SJCRH30 (cell line): ENCODE measurements at regions not wholly inside any gene's neighbourhood (a gene's known extent, or its start where the extent isn't known, plus 50 kb on each side); places are given as distances from the start of the nearest gene placed in this dataset.
"Not testable (repeated sequence)": the region's sequence is repeated elsewhere in the genome, so short reads cannot be mapped to it uniquely, and the experiment has no call there.

Experiments used
- DNase-seq, 2 experiments: peaks; one replicate each; pipeline ENCODE4 v3.0.0-alpha.2; 2015 to 2020
- H3K27ac ChIP-seq: fragments of 250-450 bp; sonication (Bioruptor Pico); 2 replicates; pipeline ENCODE4 v1.5.1; 2020; ENCODE audit warnings: mild to moderate bottlenecking, moderate library complexity
- H3K27me3 ChIP-seq: fragments of 250-450 bp; sonication (Bioruptor Pico); 2 replicates; pipeline ENCODE4 v1.5.1; 2020; ENCODE audit warnings: mild to moderate bottlenecking, moderate library complexity
- H3K36me3 ChIP-seq: fragments of 250-450 bp; sonication (Bioruptor Pico); 2 replicates; pipeline ENCODE4 v1.5.1; 2020; ENCODE audit warnings: mild to moderate bottlenecking, moderate library complexity
- H3K4me1 ChIP-seq: fragments of 250-450 bp; sonication (Bioruptor Pico); 2 replicates; pipeline ENCODE4 v1.5.1; 2020; ENCODE audit warnings: mild to moderate bottlenecking, moderate library complexity
- H3K4me3 ChIP-seq: fragments of 250-450 bp; sonication (Bioruptor Pico); 2 replicates; pipeline ENCODE4 v1.5.1; 2020; ENCODE audit warnings: mild to moderate bottlenecking, moderate library complexity
- H3K9me3 ChIP-seq: fragments of 250-450 bp; sonication (Bioruptor Pico); replicated peaks from 2 replicates; pipeline ENCODE4 v1.5.1; 2020; ENCODE audit warnings: mild to moderate bottlenecking, moderate library complexity

GRCh38 chr9:124084087-124084486, 72.5 kb downstream of the LHX2 start:
- Histone ChIP-seq H3K27me3 (no peaks in the 10 kb centered on the region), H3K27ac (no peak overlapping the region), H3K4me3 (no peak overlapping the region), H3K36me3 (no peaks in the 10 kb centered on the region), H3K9me3 (peaks cover 8% of the 10 kb centered on the region; the same call in 1 of the 2 replicates), H3K4me1 (peaks cover 8% of the 10 kb centered on the region)
- peak in 1 of 2 experiments; percentile 21 for DNase-seq

GRCh38 chr9:124087226-124087625, 75.7 kb downstream of the LHX2 start:
- peaks cover 8% of the 10 kb centered on the region; the same call in 1 of the 2 replicates for H3K9me3 ChIP-seq
- no peaks in the 10 kb centered on the region for H3K36me3 ChIP-seq
- H3K4me3 ChIP-seq: no peak overlapping the region
- peaks cover 2% of the 10 kb centered on the region; the same call in 1 of the 2 replicates for H3K4me1 ChIP-seq
- no peaks in the 10 kb centered on the region for H3K27me3 ChIP-seq
- no peak overlapping the region for H3K27ac ChIP-seq
- no peak for DNase-seq

- H3K27ac ChIP-seq: no peak overlapping the region
Observed at GRCh38 chr9:124088476-124088837, 76.9 kb downstream of the LHX2 start.

GRCh38 chr9:124089631-124090488, 78.3 kb downstream of the LHX2 start:
- not testable (repeated sequence) for DNase-seq, H3K27me3 ChIP-seq, H3K4me1 ChIP-seq, H3K27ac ChIP-seq, H3K9me3 ChIP-seq, H3K36me3 ChIP-seq, H3K4me3 ChIP-seq

More at GRCh38 chr9:124088476-124088837, 76.9 kb downstream of the LHX2 start:
- Histone ChIP-seq H3K9me3 (peaks cover 8% of the 10 kb centered on the region; the same call in 1 of the 2 replicates), H3K4me1 (peaks cover 2% of the 10 kb centered on the region; the same call in 1 of the 2 replicates), H3K36me3 (no peaks in the 10 kb centered on the region), H3K27me3 (no peaks in the 10 kb centered on the region), H3K4me3 (peak overlapping the region; percentile 48)
- DNase-seq: peak; percentile 51 to 64

GRCh38 chr9:124098141-124098905, 86.8 kb downstream of the LHX2 start:
- Histone ChIP-seq H3K4me3 (no peak overlapping the region), H3K9me3 (no peaks in the 10 kb centered on the region), H3K27ac (no peak overlapping the region; the same call in 1 of the 2 replicates), H3K27me3 (0 out of 2 replicates have a peak, but pooled peaks cover 3% of the 10 kb centered on the region), H3K4me1 (peaks cover 13% of the 10 kb centered on the region), H3K36me3 (no peaks in the 10 kb centered on the region)
- peak; percentile 56 to 67 for DNase-seq

GRCh38 chr9:124099860-124100259, 88.3 kb downstream of the LHX2 start:
- no peaks in the 10 kb centered on the region for H3K9me3 ChIP-seq
- no peak overlapping the region for H3K4me3 ChIP-seq
- 0 out of 2 replicates have a peak, but pooled peaks cover 3% of the 10 kb centered on the region for H3K27me3 ChIP-seq
- no peaks in the 10 kb centered on the region for H3K36me3 ChIP-seq
- H3K27ac ChIP-seq: no peak overlapping the region
- peaks cover 13% of the 10 kb centered on the region for H3K4me1 ChIP-seq
- no peak for DNase-seq

- 0 out of 2 replicates have a peak, but pooled peaks cover 3% of the 10 kb centered on the region for H3K27me3 ChIP-seq
- DNase-seq: no peak
- no peaks in the 10 kb centered on the region for H3K9me3 ChIP-seq
- no peak overlapping the region for H3K27ac ChIP-seq
- no peaks in the 10 kb centered on the region for H3K36me3 ChIP-seq
- peaks cover 13% of the 10 kb centered on the region for H3K4me1 ChIP-seq
- H3K4me3 ChIP-seq: no peak overlapping the region
Observed at GRCh38 chr9:124101215-124101968, 89.8 kb downstream of the LHX2 start.

GRCh38 chr9:124101969-124102345, 90.4 kb downstream of the LHX2 start:
- no peak overlapping the region for H3K4me3 ChIP-seq
- DNase-seq: no peak
- H3K27me3 ChIP-seq: 0 out of 2 replicates have a peak, but pooled peaks cover 3% of the 10 kb centered on the region

GRCh38 chr9:124102363-124102762, 90.8 kb downstream of the LHX2 start:
- Histone ChIP-seq H3K27me3 (0 out of 2 replicates have a peak, but pooled peaks cover 3% of the 10 kb centered on the region), H3K27ac (no peak overlapping the region), H3K4me1 (peaks cover 13% of the 10 kb centered on the region), H3K9me3 (no peaks in the 10 kb centered on the region), H3K4me3 (no peak overlapping the region), H3K36me3 (no peaks in the 10 kb centered on the region)
- DNase-seq: no peak

More at GRCh38 chr9:124101969-124102345, 90.4 kb downstream of the LHX2 start:
- H3K4me1 ChIP-seq: peaks cover 13% of the 10 kb centered on the region
- H3K36me3 ChIP-seq: no peaks in the 10 kb centered on the region
- no peaks in the 10 kb centered on the region for H3K9me3 ChIP-seq
- no peak overlapping the region for H3K27ac ChIP-seq

GRCh38 chr9:124105266-124105665, 93.7 kb downstream of the LHX2 start:
- Histone ChIP-seq H3K27me3 (0 out of 2 replicates have a peak, but pooled peaks cover 3% of the 10 kb centered on the region), H3K9me3 (no peaks in the 10 kb centered on the region), H3K36me3 (no peaks in the 10 kb centered on the region), H3K27ac (no peak overlapping the region), H3K4me3 (no peak overlapping the region), H3K4me1 (0 out of 2 replicates have a peak, but pooled peaks cover 4% of the 10 kb centered on the region)
- no peak for DNase-seq

- peak; percentile 61 for DNase-seq
- Histone ChIP-seq H3K27me3 (no peaks in the 10 kb centered on the region), H3K4me1 (0 out of 2 replicates have a peak, but pooled peaks cover 4% of the 10 kb centered on the region), H3K36me3 (no peaks in the 10 kb centered on the region), H3K4me3 (no peak overlapping the region), H3K9me3 (no peaks in the 10 kb centered on the region), H3K27ac (no peak overlapping the region)
Observed at GRCh38 chr9:124108216-124108615, 96.6 kb downstream of the LHX2 start.

- DNase-seq: peak; percentile 79 to 89
- H3K9me3 ChIP-seq: no peaks in the 10 kb centered on the region
- H3K4me3 ChIP-seq: no peak overlapping the region
- 0 out of 2 replicates have a peak, but pooled peaks cover 4% of the 10 kb centered on the region for H3K4me1 ChIP-seq
- no peaks in the 10 kb centered on the region for H3K36me3 ChIP-seq
- no peak overlapping the region for H3K27ac ChIP-seq
- no peaks in the 10 kb centered on the region for H3K27me3 ChIP-seq
Observed at GRCh38 chr9:124110307-124110915, 98.8 kb downstream of the LHX2 start.

- H3K9me3 ChIP-seq: peaks cover 4% of the 10 kb centered on the region; the same call in 1 of the 2 replicates
- H3K36me3 ChIP-seq: no peaks in the 10 kb centered on the region
- no peak for DNase-seq
- no peaks in the 10 kb centered on the region for H3K27me3 ChIP-seq
- no peak overlapping the region for H3K4me3 ChIP-seq
- no peaks in the 10 kb centered on the region for H3K4me1 ChIP-seq
- H3K27ac ChIP-seq: no peak overlapping the region
Observed at GRCh38 chr9:124116683-124117363, 105.3 kb downstream of the LHX2 start.
